Stimulated activated CD8-positive, alpha-beta memory T cell treated with anti-CD3 and anti-CD28 coated beads, Interleukin-12 subunit alpha, Interleukin-12 subunit beta, amount 100 ng/mL, for 4 hours (primary cell): ENCODE measurements at regions not wholly inside any gene's neighbourhood (a gene's known extent, or its start where the extent isn't known, plus 50 kb on each side); places are given as distances from the start of the nearest gene placed in this dataset.

Experiments
- DNase-seq: peaks from one replicate; pipeline ENCODE4 v3.0.0-alpha.2; 2020; ENCODE audit warnings: low read depth

GRCh38 chr2:611519-611918, 65.7 kb downstream of the TMEM18 start:
- DNase-seq = no peak

- DNase-seq = no peak
Measured at GRCh38 chr2:610491-610890, 66.7 kb downstream of the TMEM18 start.

- no peak for DNase-seq
Measured at GRCh38 chr2:609881-610280, 67.3 kb downstream of the TMEM18 start.

GRCh38 chr2:609449-609848, 67.8 kb downstream of the TMEM18 start:
- no peak for DNase-seq

- no peak for DNase-seq
Measured at GRCh38 chr2:608711-609110, 68.5 kb downstream of the TMEM18 start.

GRCh38 chr2:608297-608696, 68.9 kb downstream of the TMEM18 start:
- no peak for DNase-seq

GRCh38 chr2:607709-608108, 69.5 kb downstream of the TMEM18 start:
- no peak for DNase-seq

- no peak for DNase-seq
Measured at GRCh38 chr2:607172-607571, 70.0 kb downstream of the TMEM18 start.

- no peak for DNase-seq
Measured at GRCh38 chr2:605674-606608, 71.3 kb downstream of the TMEM18 start.

- DNase-seq = no peak
Measured at GRCh38 chr2:604854-605524, 72.2 kb downstream of the TMEM18 start.

GRCh38 chr2:604385-604784, 72.8 kb downstream of the TMEM18 start:
- no peak for DNase-seq

- no peak for DNase-seq
Measured at GRCh38 chr2:603869-604268, 73.3 kb downstream of the TMEM18 start.

- no peak for DNase-seq
Measured at GRCh38 chr2:603427-603826, 73.8 kb downstream of the TMEM18 start.

- DNase-seq = no peak
Measured at GRCh38 chr2:602571-603359, 74.4 kb downstream of the TMEM18 start.

GRCh38 chr2:601806-602455, 75.3 kb downstream of the TMEM18 start:
- DNase-seq = no peak

- DNase-seq = no peak
Measured at GRCh38 chr2:601387-601698, 75.9 kb downstream of the TMEM18 start.

GRCh38 chr2:600542-601386, 76.4 kb downstream of the TMEM18 start:
- no peak for DNase-seq

- no peak for DNase-seq
Measured at GRCh38 chr2:599601-600000, 77.6 kb downstream of the TMEM18 start.

- no peak for DNase-seq
Measured at GRCh38 chr2:598058-598802, 79.0 kb downstream of the TMEM18 start.

GRCh38 chr2:595831-596592, 81.2 kb downstream of the TMEM18 start:
- DNase-seq = no peak
